GM18499 (cell line): ENCODE measurements at regions not wholly inside any gene's neighbourhood (a gene's known extent, or its start where the extent isn't known, plus 50 kb on each side); places are given as distances from the start of the nearest gene placed in this dataset.

Source experiments
- ATAC-seq: cut with Tn5 transposase; IDR thresholded peaks from one replicate; pipeline ENCODE4 v1.9.1; 2021; ENCODE audit warnings: moderate number of reproducible peaks; ENCODE audit not compliant: insufficient read depth, unreplicated experiment

DNA sequence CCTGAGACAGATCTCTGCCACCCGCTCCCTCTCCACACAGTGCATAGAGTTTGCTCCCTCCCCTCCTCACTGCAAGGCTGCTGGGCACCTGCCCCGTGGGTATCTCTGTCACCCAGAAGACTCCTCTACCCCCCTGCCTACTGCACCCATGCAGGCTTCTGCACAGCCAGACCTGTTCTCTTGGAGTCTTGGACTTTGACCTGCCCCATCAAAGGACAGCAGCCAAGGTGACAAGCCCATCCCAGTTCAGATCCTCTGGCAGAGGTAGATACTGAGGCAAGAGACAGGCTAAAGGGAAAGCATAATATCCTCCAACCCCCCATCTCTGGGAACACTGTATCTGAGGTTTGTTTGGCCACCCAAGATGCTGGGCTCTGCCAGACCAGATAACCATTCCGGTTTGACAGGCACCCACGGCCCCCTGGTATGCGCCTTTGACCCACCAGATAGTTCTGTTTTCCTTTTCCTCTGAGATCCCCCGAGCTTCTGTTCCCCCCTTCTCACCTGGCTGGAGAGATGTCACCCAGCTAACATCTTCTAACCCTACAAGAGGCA, 239.6 kb downstream of the SOX9 start:
- no peak for ATAC-seq

DNA sequence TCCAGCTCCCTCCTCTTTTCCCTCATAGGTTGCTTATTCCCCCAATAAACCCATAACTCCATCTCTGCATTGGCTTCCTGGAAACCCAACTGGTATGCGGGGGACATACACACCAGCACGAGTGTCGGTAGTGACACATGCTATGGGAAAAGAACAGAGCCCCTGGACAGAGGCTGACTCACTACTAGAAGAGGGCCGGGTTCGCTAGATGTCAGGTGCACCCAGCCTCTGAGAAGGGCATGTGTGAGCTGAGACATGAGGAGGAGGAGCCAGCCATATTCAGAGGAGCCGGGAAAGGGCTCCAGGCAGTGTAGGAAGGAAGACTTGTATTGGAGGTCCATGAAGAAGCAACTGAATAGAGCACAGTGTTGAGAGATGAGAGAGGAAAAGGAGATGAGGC, 241.1 kb downstream of the SOX9 start:
- no peak for ATAC-seq

DNA sequence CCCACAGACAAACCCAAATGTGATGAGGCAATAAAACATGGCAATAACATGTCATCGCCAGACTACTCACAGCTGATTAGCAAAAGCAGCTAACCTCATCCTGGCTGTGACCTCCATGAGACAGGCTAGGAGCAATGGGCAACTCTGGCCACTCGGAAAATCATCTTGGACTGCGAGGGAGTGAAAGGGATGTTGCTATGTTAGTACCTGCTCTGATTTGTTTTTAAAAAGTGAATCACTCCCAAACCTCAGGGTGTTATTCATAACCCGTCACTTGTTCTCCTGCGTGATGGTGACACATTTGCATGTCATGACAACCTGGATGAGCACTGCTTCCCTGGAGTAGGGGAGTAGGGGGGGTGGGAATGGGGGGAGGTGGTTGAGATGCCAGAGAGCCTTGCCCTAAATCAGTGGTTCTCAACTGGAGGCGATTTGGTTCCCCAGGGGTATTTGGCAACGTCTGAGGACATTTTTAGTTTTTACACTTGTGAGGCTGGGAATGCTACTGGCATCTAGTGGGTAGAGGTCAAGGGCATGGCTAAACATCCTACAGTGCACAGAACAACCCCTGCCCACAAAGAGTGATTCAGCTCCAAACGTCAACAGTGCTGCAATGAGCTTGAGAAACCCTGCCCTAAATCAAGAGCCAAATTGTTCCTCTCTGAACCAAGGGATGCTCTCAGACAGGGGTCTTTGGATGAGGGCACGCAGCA, 241.7 kb downstream of the SOX9 start:
- ATAC-seq = no peak

DNA sequence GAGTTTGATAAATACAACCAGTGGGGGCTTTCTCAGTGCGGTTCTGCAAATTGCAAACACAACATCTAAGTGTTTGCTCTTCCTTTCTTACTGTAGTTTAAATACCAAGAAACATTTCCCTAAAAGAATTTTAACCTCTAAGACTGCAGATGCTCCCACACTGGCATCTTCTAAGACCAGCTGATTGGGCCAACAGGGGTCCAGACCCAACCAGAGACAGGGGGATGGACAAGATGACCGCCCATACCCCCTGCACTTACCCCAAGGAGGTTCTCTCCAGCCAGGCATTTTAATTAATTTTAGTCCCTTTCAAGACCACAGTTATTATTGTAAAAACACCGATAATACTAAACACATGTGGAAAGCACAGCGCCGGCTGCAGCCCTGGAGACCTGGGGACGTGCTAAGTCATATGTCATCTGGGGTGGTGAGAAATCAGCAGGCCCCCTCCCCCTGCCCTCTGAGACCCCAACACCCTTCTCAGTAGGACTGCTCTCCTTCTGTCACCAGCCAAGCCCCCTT, 242.3 kb downstream of the SOX9 start:
- no peak for ATAC-seq

DNA sequence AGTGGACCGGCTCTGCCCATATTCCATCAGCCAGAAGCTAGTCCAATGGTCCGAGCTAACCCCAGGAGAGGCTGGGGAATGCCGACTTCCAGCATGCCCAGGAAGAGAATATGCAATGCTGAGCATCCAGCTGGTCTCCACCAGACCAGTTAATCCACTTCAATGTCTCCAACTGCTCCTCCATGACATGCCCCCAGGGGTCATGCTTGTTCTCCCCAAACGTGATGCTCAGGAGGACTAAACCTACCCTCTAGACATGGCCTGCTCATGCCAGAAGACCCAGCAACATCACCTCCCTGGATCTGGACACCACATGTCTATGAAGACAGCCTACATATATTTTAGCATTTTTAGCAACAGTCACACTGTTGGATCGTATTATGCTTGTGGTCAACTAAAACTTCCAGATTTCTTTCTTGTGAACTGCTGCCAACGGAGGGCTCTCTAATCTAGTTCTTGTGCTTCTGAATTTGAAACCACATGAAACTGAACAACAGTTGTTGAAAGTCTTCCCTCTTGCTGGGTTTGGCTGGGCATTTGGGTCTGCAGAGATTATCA, 245.1 kb downstream of the SOX9 start:
- ATAC-seq = no peak

DNA sequence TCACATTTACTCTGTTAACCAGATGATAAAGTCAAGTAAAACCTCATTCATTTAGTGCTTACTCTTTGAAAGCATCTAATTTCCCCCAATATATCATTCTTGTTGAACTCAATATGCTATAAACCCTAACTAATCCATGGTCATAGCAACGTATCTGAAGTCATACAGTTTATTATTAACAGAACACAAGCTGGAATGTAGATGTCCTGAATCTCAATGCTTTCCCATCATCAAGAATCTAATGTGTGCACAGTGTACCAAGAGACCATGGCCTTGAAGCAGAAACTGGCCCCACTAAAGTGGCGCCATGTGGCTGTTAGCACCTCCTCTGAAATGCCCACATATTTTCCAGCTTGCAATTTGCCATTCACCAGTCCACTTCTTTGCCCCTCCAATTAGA, 245.8 kb downstream of the SOX9 start:
- no peak for ATAC-seq

DNA sequence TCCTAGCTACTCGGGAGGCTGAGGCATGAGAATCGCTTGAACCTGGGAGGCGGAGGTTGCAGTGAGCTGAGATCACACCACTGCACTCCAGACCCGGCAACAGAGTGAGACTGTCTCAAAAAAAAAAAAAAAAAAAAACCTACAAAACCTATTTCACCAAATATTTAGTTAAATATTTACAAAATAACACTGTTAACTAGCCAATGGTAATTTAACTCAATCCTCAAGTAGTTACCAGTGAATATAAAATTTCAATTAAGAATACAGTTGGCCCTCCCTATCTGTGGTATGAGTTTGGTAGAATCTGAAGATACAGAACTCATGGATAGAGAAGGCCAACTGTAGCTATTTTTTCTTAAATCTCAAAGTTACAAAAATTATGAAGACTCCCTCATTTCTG, 247.4 kb downstream of the SOX9 start:
- ATAC-seq = no peak

DNA sequence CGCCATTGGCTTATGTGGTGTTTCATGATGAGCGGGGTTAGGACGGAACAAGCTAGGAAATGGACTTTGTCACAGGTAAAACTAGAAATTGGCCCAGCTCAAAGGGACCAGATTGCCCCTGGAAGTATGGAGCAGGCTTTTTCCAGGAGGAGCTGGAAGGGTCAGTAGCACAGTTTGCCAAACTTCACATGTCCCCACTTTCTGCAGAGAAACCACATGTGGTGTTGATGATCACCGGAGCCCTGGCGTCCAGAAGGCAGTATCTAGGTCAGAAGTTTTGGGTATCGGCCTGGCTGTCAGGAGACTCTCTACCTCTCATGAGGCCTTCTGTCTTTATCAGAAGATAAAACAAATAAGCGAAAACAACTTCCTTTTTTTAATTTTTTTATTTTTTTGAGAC, 248.5 kb downstream of the SOX9 start:
- no peak for ATAC-seq

DNA sequence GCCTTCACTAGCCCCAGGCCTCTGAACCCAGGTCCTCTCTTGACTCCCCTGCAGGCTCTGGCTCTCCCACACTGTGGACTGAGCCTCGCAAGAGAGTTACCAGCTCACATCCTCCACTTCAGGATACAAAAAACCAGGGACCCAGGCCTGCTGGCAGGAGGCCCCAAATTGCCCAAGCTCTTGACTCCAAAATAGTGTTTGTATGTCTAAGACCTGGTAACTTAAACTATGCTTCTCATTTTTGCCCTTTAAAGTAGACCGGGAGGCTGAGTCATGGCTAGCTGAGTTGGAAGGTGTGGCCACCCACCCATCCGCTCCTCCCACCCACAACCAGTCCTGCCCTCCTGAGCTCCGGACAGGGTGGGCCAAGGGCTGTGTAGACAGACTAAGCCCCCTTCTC, 250.0 kb downstream of the SOX9 start:
- ATAC-seq = no peak

DNA sequence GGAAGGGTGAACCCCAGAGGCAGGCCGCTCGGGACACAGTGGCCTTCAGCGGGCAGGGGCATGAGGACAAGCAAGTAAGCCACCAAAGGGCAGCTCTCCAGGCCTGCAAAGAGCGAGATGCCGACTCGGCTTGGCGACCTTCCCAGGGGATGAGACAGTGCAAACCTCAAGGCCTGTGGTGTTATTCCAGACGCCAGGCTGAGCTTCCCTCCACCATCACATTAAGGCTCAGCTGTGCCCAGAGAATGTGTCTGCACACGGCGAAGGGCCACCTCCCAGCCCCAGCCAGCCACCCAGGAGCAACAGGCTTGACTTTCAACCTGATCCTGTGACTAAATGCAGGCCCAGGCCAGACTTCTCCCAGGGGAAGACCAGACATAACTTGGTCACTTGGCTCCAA, 251.4 kb downstream of the SOX9 start:
- no peak for ATAC-seq

DNA sequence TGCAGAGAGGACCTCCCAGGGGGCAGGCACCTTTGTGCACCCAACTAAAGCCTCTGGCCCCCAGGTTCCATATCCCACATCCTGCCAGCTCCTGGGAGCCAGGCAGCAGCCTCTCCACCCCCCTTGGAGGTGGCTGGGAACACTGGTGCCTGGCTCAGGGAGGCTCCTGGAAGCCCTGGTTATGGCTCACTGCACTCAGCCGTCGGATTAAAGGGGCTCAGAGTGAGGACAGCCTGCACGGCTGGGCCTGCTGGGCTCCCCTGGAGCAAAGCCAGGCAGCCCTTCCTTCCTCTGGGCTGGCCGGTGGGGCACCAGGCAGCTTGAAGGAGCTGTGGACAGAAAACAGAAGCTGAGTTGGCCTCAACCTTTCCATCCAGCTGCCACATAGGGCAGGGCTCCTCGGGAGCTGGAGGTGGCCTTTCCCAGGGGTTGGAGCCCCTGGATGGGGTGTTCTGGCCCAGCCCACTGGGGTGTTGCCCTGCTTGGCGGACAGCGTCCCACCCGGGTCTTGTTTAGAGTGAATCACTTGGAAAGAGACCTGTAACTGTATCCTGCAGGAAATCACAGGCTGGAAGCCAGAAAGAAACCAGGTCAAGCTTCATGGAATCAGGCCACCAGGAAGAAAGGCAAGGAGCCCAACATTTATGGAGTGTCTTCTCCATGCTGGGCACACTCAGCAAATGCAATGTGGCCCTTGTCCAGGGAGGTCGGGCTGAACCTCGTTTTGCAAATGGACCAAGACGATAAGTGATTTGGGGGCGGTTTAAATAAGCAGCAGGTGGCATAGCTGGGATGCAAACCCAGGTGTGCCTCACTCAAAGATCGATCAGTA, 253.3 kb downstream of the SOX9 start:
- ATAC-seq = no peak

DNA sequence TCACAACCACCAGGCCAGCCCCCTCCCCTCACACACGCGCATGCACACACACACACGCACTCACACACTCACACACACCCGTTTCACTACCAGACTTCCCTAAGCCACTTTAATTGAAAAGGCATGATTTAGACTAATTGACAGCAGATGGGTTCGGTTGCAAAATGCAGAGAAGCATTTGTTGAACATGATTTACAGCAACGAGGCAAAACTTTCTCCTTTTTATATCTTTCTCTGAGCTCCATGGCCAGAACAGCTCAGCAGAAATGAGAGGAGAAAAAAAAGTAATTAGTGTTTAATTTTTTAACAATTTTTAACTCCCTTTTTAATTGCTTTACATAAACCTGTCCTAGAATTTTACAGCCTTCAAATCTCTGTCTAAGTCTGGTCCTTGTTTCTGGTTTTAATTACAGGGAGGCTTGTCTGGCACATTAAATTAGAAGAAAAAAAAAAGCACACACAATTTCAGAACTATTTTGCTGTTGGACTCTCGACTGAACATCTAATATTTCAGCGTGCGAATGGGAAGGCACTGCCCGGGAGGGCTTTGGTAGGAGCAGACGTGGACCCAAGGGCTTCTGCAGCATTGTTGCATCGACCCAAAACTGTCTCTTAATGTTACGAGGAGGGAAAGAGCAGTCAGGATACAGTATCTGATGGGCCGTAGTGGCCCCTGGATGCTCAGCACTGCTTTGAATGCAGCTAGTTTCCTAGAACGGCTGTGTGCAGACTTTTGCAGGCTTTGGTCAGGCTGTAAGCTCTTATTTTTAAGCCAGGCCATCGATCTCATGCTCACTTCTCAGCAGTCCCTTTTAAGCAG, 255.9 kb downstream of the SOX9 start:
- no peak for ATAC-seq

DNA sequence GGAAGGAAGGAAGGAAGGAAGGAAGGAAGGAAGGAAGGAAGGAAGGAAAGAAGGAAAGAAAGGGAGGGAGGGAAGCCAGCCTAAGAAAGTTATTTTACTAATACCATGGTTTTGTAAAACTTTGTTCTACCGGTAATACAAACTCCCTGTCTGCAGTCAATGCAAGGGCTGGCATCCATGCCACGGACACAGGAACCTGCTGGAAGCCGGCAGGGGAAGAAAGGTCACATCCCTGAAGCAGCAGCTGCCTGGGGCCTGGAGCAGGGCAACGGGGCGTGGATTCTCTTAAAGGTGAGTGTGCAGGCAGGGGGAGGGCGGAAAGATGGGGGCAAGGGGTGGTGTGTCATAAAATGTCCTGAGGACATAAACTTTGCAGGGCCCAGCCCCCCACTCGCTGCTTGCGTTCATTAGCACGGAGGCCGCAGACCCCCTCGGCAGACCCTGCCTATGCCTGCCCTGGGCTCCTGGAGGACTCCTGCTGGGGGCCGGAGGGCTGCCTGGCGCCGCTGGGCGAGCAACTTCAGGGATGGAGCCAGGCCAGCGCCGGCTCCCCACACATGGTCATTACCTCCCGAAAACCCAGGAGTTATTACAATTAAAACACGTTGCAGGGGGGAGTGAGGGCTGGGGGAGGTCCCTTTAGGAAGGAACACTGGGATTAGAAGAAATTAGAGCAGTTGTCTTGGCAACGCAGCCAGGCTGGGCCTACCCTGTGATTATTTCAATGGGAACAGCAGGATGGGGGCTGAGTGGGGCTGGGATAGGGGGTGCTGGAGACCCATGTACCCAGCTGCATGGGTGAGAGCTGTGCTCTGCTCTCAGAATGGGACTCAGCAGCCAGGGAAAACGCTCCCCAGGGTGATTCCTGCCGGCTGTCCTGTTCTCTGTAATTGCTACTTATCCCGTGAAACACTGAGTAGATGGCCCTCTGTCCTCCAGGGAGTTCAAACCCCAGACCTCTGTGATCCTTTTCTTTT, 257.9 kb downstream of the SOX9 start:
- ATAC-seq = no peak

DNA sequence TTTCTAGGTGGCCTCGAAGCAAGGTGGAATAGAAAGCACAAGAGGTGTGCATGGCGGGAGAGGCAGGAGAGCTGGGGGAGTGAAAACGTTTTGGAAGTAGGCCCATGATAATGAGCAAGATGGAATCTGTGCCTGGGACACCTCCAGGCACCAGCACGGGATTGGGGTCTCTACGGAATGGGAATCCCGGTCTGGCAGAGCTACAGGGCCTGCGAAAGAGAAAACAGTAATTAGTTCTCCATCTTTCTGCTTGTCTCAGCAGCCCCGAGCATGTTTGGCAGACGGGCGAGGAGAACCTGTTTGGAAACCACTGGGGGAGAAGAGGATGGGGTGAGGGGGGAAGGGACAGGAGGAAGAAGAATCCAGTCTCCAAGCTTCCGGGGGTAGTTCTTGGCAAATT, 258.7 kb downstream of the SOX9 start:
- ATAC-seq = no peak

DNA sequence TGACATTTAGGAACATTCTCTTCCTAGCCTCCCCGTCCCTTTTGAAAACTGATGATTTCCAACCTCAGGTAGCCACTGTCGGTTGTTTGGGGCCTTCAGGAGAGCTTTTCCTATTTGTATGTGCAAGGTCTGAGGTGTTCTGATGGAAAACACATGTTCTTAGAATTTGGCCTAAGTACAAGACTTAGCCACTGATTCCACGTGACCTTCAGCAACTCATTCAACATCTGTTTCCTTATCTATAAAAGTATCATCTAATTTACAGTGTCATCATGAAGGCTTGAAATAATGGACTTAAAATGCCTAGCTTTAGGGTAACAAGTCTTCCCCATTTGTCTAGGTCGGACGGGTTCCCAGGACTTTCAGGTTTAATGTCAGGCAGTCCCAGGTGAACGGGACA, 259.3 kb downstream of the SOX9 start:
- ATAC-seq = no peak

DNA sequence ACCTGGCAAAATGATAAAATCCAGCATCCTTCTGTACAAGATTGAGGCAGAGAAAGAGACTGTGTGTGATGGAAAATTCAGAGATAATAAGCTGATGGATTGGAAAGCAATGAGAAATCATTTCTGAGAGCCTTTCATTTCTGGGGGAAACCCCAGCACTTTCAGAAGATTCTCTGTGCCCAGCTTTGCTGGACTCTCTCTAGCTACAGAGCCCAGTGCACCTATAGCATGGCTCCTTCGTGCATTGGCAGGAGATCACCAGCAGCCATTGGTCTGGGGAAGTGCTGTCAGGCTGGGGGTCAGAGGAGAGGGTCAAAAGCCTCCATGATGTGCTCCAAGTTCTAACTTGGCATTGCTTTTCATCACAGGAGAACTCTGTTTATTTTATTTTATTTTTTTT, 259.9 kb downstream of the SOX9 start:
- ATAC-seq = no peak

DNA sequence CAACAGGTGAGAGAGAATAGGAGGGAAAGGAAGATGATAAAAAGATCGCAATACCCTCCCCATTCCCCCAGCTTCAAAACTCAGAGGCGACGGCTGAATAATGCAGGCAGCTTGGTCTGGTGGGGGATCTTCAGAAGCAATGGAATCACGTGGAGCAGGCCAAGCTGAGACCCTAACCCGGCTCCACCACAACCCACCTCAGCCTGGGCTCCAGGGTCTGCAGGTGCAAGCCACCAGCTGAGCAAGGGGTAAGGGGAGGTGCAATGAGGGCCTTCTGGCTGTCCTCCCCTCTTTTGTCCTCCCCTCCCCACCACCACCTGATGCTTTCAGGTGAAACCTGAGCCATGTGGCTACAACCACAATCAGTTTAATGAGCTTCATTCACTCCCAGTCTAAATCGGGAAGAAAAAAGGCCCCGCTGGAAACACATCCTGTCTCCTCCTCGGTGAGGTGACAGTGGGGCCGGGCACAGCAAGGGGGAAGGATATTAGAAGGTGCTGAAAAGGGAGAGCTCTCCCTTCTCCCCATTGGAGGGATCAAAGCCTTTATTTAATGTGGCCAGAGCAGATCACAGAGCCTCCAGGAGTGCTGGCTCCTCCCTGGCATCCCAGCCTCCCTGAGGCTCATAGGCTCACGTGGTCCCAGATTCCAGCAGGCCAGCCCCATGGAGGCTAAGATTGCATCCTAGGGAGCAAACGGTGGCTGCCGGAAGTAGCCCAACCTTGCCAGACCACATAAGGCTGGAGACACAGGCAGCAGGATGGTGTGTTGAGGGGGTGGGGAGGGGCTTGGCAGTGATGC, 261.0 kb downstream of the SOX9 start:
- ATAC-seq = no peak

DNA sequence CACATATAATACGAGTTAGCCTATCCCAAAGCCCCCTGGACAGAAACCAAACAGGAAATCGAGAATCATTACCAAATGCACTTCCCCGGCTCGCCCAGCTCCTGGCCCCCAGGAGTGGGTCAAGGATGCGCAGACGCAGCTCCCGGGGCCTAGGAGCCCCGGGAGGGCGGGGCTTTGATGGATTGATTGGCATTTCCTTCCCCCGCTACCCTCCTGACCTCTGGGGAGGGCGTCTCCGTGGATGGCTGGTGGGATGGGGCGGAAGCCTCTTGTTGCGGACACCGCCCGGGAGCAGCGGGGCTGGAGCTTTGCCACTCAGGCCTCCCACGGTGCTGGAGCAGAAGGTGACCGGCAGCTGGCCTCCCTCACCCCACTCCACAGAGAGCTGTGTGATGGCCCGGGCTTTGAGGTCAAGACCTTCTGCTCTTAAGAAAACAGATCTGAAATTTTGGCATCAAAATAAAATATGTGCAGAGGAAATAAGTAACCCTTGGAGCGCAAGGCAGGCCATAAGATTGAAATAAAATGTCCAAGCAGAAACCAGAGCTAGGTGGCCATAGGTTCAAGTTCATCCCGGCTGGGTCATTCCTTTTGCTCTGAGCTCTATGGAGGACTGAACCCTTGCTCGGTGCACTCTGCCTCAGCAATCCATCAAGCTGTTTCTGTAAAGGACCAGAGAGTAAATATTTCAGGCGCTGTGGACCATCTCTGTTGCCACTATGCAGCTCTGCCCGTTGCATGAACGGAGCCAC, 262.3 kb downstream of the SOX9 start:
- ATAC-seq = no peak
